Superior temporal gyrus (tissue), 1 donor: ENCODE measurements at regions not wholly inside any gene's neighbourhood (a gene's known extent, or its start where the extent isn't known, plus 50 kb on each side); places are given as distances from the start of the nearest gene placed in this dataset.
A peak's percentile ranks its signal among the peaks of the same experiment; 100 is the strongest.

Source experiments
- DNase-seq: peaks from one replicate; pipeline ENCODE4 v3.0.0-alpha.2; 2016; ENCODE audit errors: extremely low spot score

GRCh38 chr21:35938446-35938845 lies 121.9 kb downstream of the SETD4 start:
- DNase-seq = no peak

- no peak for DNase-seq
Observed at GRCh38 chr21:35933466-35933865, 126.9 kb downstream of the SETD4 start.

GRCh38 chr21:35932232-35932911 lies 128.0 kb downstream of the SETD4 start:
- DNase-seq = peak; percentile 59

GRCh38 chr21:35929901-35930300 lies 130.4 kb downstream of the SETD4 start:
- DNase-seq = no peak

- DNase-seq = no peak
Observed at GRCh38 chr21:35927262-35927661, 133.1 kb downstream of the SETD4 start.

- no peak for DNase-seq
Observed at GRCh38 chr21:35926003-35926740, 134.2 kb downstream of the SETD4 start.

- no peak for DNase-seq
Observed at GRCh38 chr21:35925497-35925896, 134.8 kb downstream of the SETD4 start.

GRCh38 chr21:35924714-35925301 lies 135.5 kb downstream of the SETD4 start:
- DNase-seq = no peak

- no peak for DNase-seq
Observed at GRCh38 chr21:35923971-35924370, 136.4 kb downstream of the SETD4 start.

- no peak for DNase-seq
Observed at GRCh38 chr21:35922618-35923017, 137.7 kb downstream of the SETD4 start.

GRCh38 chr21:35921471-35921870 lies 138.9 kb downstream of the SETD4 start:
- DNase-seq = no peak

GRCh38 chr21:35920436-35920835 lies 139.9 kb downstream of the SETD4 start:
- no peak for DNase-seq

- no peak for DNase-seq
Observed at GRCh38 chr21:35915030-35915429, 145.3 kb downstream of the SETD4 start.

- DNase-seq = no peak
Observed at GRCh38 chr21:35911412-35912191, 148.7 kb downstream of the SETD4 start.

GRCh38 chr21:35909456-35910223 lies 150.7 kb downstream of the SETD4 start:
- DNase-seq = no peak

- DNase-seq = no peak
Observed at GRCh38 chr21:35908311-35909078, 151.8 kb downstream of the SETD4 start.

- DNase-seq = no peak
Observed at GRCh38 chr21:35906586-35906985, 153.7 kb downstream of the SETD4 start.

- no peak for DNase-seq
Observed at GRCh38 chr21:35905963-35906345, 154.4 kb downstream of the SETD4 start.

- no peak for DNase-seq
Observed at GRCh38 chr21:35905096-35905962, 155.0 kb downstream of the SETD4 start.

GRCh38 chr21:35900539-35900938 lies 159.8 kb downstream of the SETD4 start:
- no peak for DNase-seq
